ENCODE measurements at regions not wholly inside any gene's neighbourhood (a gene's known extent, or its start where the extent isn't known, plus 50 kb on each side); places are given as distances from the start of the nearest gene placed in this dataset.

- DNase-seq (ENCODE audit: low read depth in 1 of 2, low spot score in 1 of 2): no peak
- no peak overlapping the region for H3K4me3 ChIP-seq (replicated peaks; ENCODE audit: insufficient read depth, low read length)
- no peaks in the 10 kb centered on the region for H3K27me3 ChIP-seq (ENCODE audit: insufficient read depth, poor library complexity, severe bottlenecking)
- H3K27ac ChIP-seq (replicated peaks): no peak overlapping the region
- no peak for TF ChIP-seq GABPA (IDR thresholded peaks at IDR 0.05; ENCODE audit: low read depth)
- no peak for TF ChIP-seq CTCF (IDR thresholded peaks at IDR 0.05; ENCODE audit: insufficient read depth, low read length)
- TF ChIP-seq REST (IDR thresholded peaks at IDR 0.05; ENCODE audit: insufficient replicate concordance, low read depth): no peak
- no peak for TF ChIP-seq POLR2AphosphoS5 (IDR thresholded peaks at IDR 0.05; ENCODE audit: low read depth)
- no peak for TF ChIP-seq SPI1 (IDR thresholded peaks at IDR 0.05; ENCODE audit: borderline replicate concordance, low read depth)
Measured at GRCh38 chr11:81487109-81487508, 1246.6 kb downstream of the FAM181B start.

- no peak overlapping the region for H3K27ac ChIP-seq (replicated peaks)
- no peak for DNase-seq (ENCODE audit: low read depth in 1 of 2, low spot score in 1 of 2)
- no peaks in the 10 kb centered on the region for H3K27me3 ChIP-seq (ENCODE audit: insufficient read depth, poor library complexity, severe bottlenecking)
- no peak overlapping the region for H3K4me3 ChIP-seq (replicated peaks; ENCODE audit: insufficient read depth, low read length)
- no peak for TF ChIP-seq GABPA (IDR thresholded peaks at IDR 0.05; ENCODE audit: low read depth)
- TF ChIP-seq POLR2AphosphoS5 (IDR thresholded peaks at IDR 0.05; ENCODE audit: low read depth): no peak
- no peak for TF ChIP-seq CTCF (IDR thresholded peaks at IDR 0.05; ENCODE audit: insufficient read depth, low read length)
- TF ChIP-seq SPI1 (IDR thresholded peaks at IDR 0.05; ENCODE audit: borderline replicate concordance, low read depth): no peak
- TF ChIP-seq REST (IDR thresholded peaks at IDR 0.05; ENCODE audit: insufficient replicate concordance, low read depth): no peak
Measured at GRCh38 chr11:81484196-81484595, 1249.5 kb downstream of the FAM181B start.

- TF ChIP-seq POLR2AphosphoS5 (IDR thresholded peaks at IDR 0.05; ENCODE audit: low read depth): no peak
- TF ChIP-seq CTCF (IDR thresholded peaks at IDR 0.05; ENCODE audit: insufficient read depth, low read length): no peak
- no peak for TF ChIP-seq REST (IDR thresholded peaks at IDR 0.05; ENCODE audit: insufficient replicate concordance, low read depth)
- TF ChIP-seq SPI1 (IDR thresholded peaks at IDR 0.05; ENCODE audit: borderline replicate concordance, low read depth): no peak
- TF ChIP-seq GABPA (IDR thresholded peaks at IDR 0.05; ENCODE audit: low read depth): no peak
- H3K27ac ChIP-seq (replicated peaks): no peak overlapping the region
- DNase-seq (ENCODE audit: low read depth in 1 of 2, low spot score in 1 of 2): no peak
- no peaks in the 10 kb centered on the region for H3K27me3 ChIP-seq (ENCODE audit: insufficient read depth, poor library complexity, severe bottlenecking)
- no peak overlapping the region for H3K4me3 ChIP-seq (replicated peaks; ENCODE audit: insufficient read depth, low read length)
Measured at GRCh38 chr11:81477277-81477676, 1256.4 kb downstream of the FAM181B start.

Measured in HL-60 (cell line).